PC-3 (cell line): ENCODE measurements at regions not wholly inside any gene's neighbourhood (a gene's known extent, or its start where the extent isn't known, plus 50 kb on each side); places are given as distances from the start of the nearest gene placed in this dataset.

Source experiments
- ATAC-seq: fragments of 200-7000 bp; cut with Tn5 transposase; 2 replicates; pipeline ENCODE4 v1.9.1; 2020; ENCODE audit warnings: mild to moderate bottlenecking, moderate library complexity
- BruUV-seq: library from RNA; stranded (reverse); fragments of 400-500 nt; replicated peaks from 2 replicates; lab custom pipeline; 2021; lab: Mats Ljungman, UMichigan
- CTCF ChIA-PET: fragments of 300-600 bp; sonication (Branson Sonifier 250); formaldehyde crosslinking; loops from one replicate; lab custom pipeline; 2022; ENCODE audit warnings: antibody characterized with exemption; lab: Charles Lee
- POLR2A ChIA-PET: fragments of 300-600 bp; sonication (Branson Sonifier 250); formaldehyde crosslinking; loops from one replicate; lab custom pipeline; 2022; ENCODE audit warnings: antibody characterized with exemption; ENCODE audit not compliant: unreplicated experiment; lab: Charles Lee
- DNase-seq: peaks from one replicate; pipeline ENCODE4 v3.0.0-alpha.2; 2015
- H2AFZ ChIP-seq: fragments of 300-600 bp; sonication (generic); 2 replicates; pipeline ENCODE4 v1.6.0; 2016; ENCODE audit warnings: antibody characterized with exemption, low read length
- H3F3A ChIP-seq: fragments of 300-600 bp; sonication (generic); one replicate; pipeline ENCODE4 v1.6.0; 2017; ENCODE audit warnings: antibody characterized with exemption, low read length, control low read depth, mild to moderate bottlenecking; ENCODE audit not compliant: unreplicated experiment
- H3K27ac ChIP-seq: fragments of 300-600 bp; sonication (generic); 2 replicates; pipeline ENCODE4 v1.5.1; 2016; ENCODE audit warnings: mild to moderate bottlenecking, low read length
- H3K27me3 ChIP-seq: fragments of 300-600 bp; sonication (generic); 2 replicates; pipeline ENCODE4 v1.6.1; 2016; ENCODE audit warnings: low read length, mixed read lengths
- H3K36me3 ChIP-seq: fragments of 300-600 bp; sonication (generic); 2 replicates; pipeline ENCODE4 v1.6.1; 2016; ENCODE audit warnings: low read depth, mixed run types, low read length, mixed read lengths
- H3K4me1 ChIP-seq: fragments of 300-600 bp; sonication (generic); 2 replicates; pipeline ENCODE4 v1.5.1; 2016; ENCODE audit warnings: low read length; ENCODE audit not compliant: insufficient read depth
- H3K4me2 ChIP-seq: fragments of 300-600 bp; sonication (generic); 2 replicates; pipeline ENCODE4 v1.6.0; 2016; ENCODE audit warnings: low read length
- H3K4me3 ChIP-seq: fragments of 300-600 bp; sonication (generic); 2 replicates; pipeline ENCODE4 v1.5.1; 2016; ENCODE audit warnings: mild to moderate bottlenecking, low read length, mixed read lengths
- H3K79me2 ChIP-seq: fragments of 300-600 bp; sonication (generic); 2 replicates; pipeline ENCODE4 v1.6.1; 2017; ENCODE audit warnings: low read length, mixed read lengths
- H3K9ac ChIP-seq: fragments of 300-600 bp; sonication (generic); 2 replicates; pipeline ENCODE4 v1.6.0; 2016; ENCODE audit warnings: mild to moderate bottlenecking, low read length
- H3K9me2 ChIP-seq: fragments of 300-600 bp; sonication (generic); replicated peaks from 2 replicates; pipeline ENCODE4 v1.6.1; 2016; ENCODE audit warnings: mixed run types, low read length, mixed read lengths
- H3K9me3 ChIP-seq: fragments of 300-600 bp; sonication (generic); 2 replicates; pipeline ENCODE4 v1.6.1; 2016; ENCODE audit warnings: low read length, mixed read lengths
- H4K20me1 ChIP-seq: fragments of 300-600 bp; sonication (generic); 2 replicates; pipeline ENCODE4 v1.6.1; 2016; ENCODE audit warnings: low read length, mixed read lengths
- EZH2 ChIP-seq: fragments of 300-600 bp; sonication (generic); IDR thresholded peaks from one replicate; pipeline ENCODE4 v1.6.1; 2017; ENCODE audit warnings: antibody characterized with exemption, mild to moderate bottlenecking, low read length; ENCODE audit not compliant: unreplicated experiment
- EZH2phosphoT487 ChIP-seq: fragments of 300-600 bp; sonication (generic); IDR thresholded peaks from 2 replicates; pipeline ENCODE4 v1.6.1; 2018; ENCODE audit warnings: mild to moderate bottlenecking, antibody characterized with exemption, low read length, borderline replicate concordance
- intact Hi-C: fragments of 100-400 bp; cut with micrococcal nuclease; formaldehyde crosslinking; loops from 2 replicates; pipeline ENCODE4 v1.9.0; 2023
- TF ChIP-seq, protein P1 (sequence below): fragments of 300-600 bp; sonication (generic); conservative IDR thresholded peaks from 2 replicates; pipeline ENCODE4 v1.5.1; 2017; ENCODE audit warnings: antibody characterized with exemption, low read depth, mild to moderate bottlenecking, low read length

DNA sequence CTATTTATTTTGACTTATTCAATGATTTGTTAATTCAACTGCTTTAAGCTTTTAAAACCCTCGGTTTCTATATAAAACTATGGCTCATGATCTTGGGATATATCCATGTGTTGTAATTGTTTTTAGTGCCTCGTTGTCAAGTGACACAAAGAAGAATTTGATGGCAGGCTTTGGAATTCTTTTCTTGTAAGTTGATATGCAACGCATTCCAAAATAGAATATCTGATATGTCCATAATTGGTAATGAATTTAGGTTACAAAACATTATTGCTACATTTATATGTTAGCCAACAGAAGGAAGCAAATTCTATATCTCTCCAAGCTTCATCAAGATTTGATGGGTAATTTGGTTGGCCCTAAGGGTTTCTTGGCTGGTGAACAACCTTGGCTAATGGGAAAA, 220.4 kb upstream of the RIMS1 start:
- Histone ChIP-seq H3K27me3 (no peaks in the 10 kb centered on the region), H2AFZ (no peak overlapping the region), H3K4me1 (no peaks in the 10 kb centered on the region), H3K36me3 (no peaks in the 10 kb centered on the region), H3K9me3 (no peaks in the 10 kb centered on the region), H3K79me2 (no peaks in the 10 kb centered on the region), H3K27ac (no peak overlapping the region), H3K9ac (no peak overlapping the region), H3K9me2 (no peaks in the 10 kb centered on the region), H3K4me2 (no peak overlapping the region), H4K20me1 (no peaks in the 10 kb centered on the region), H3F3A (no peaks in the 10 kb centered on the region), H3K4me3 (no peak overlapping the region)
- ChIA-PET CTCF (no interaction called here), POLR2A (no interaction called here)
- TF ChIP-seq EZH2 (no peak), EZH2phosphoT487 (no peak)
- TF ChIP-seq, protein P1, sequence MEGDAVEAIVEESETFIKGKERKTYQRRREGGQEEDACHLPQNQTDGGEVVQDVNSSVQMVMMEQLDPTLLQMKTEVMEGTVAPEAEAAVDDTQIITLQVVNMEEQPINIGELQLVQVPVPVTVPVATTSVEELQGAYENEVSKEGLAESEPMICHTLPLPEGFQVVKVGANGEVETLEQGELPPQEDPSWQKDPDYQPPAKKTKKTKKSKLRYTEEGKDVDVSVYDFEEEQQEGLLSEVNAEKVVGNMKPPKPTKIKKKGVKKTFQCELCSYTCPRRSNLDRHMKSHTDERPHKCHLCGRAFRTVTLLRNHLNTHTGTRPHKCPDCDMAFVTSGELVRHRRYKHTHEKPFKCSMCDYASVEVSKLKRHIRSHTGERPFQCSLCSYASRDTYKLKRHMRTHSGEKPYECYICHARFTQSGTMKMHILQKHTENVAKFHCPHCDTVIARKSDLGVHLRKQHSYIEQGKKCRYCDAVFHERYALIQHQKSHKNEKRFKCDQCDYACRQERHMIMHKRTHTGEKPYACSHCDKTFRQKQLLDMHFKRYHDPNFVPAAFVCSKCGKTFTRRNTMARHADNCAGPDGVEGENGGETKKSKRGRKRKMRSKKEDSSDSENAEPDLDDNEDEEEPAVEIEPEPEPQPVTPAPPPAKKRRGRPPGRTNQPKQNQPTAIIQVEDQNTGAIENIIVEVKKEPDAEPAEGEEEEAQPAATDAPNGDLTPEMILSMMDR = no peak
- BruUV-seq = no TSS peak
- intact Hi-C loops = no loop called here
- DNase-seq (no peak), ATAC-seq (no peak)

GRCh38 chr6:71672876-71673275, 213.5 kb upstream of the RIMS1 start:
- no peaks in the 10 kb centered on the region for H3F3A ChIP-seq
- H3K27me3 ChIP-seq = no peaks in the 10 kb centered on the region
- no peaks in the 10 kb centered on the region for H3K4me1 ChIP-seq
- H3K4me2 ChIP-seq = no peak overlapping the region
- H3K79me2 ChIP-seq = no peaks in the 10 kb centered on the region
- BruUV-seq = no TSS peak
- intact Hi-C loops = no loop called here
- H3K9me2 ChIP-seq = no peaks in the 10 kb centered on the region
- ChIA-PET CTCF (no interaction called here), POLR2A (no interaction called here)
- H3K27ac ChIP-seq = no peak overlapping the region
- TF ChIP-seq, protein P1 = no peak
- TF ChIP-seq EZH2phosphoT487 (no peak), EZH2 (no peak)
- H3K9ac ChIP-seq = no peak overlapping the region
- H3K36me3 ChIP-seq = no peaks in the 10 kb centered on the region
- H3K4me3 ChIP-seq = no peak overlapping the region
- no peak overlapping the region for H2AFZ ChIP-seq
- H4K20me1 ChIP-seq = no peaks in the 10 kb centered on the region
- ATAC-seq (no peak), DNase-seq (no peak)
- no peaks in the 10 kb centered on the region for H3K9me3 ChIP-seq

DNA sequence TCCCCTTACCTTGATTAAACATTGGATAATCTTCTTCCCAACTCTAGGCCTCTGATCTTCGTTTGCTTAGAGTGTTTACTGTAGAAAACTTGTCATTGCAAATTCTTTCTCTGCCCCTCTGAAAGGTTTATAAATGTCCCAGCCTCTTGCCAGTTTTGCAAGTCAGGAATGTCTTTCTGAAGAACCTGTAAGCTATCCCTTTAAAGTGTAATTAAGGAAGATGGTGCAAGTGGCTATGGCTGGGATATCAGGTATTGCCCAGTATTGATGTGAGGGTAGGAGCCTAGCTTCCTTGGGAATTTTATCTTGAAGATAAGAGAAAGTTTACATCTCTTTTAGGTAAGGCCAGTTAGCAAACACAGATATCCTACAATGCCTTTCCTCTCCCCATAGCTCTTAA, 211.0 kb upstream of the RIMS1 start:
- no peaks in the 10 kb centered on the region for H3K4me1 ChIP-seq
- ATAC-seq = no peak
- no TSS peak for BruUV-seq

More for the DNA sequence above, 211.0 kb upstream of the RIMS1 start:
- Histone ChIP-seq H3F3A (no peaks in the 10 kb centered on the region), H3K9ac (no peak overlapping the region), H3K27ac (no peak overlapping the region), H3K36me3 (no peaks in the 10 kb centered on the region), H3K27me3 (no peaks in the 10 kb centered on the region), H3K9me3 (no peaks in the 10 kb centered on the region), H3K4me3 (no peak overlapping the region), H4K20me1 (no peaks in the 10 kb centered on the region), H3K79me2 (no peaks in the 10 kb centered on the region), H3K9me2 (no peaks in the 10 kb centered on the region), H2AFZ (no peak overlapping the region), H3K4me2 (no peak overlapping the region)
- POLR2A ChIA-PET = no interaction called here
- no peak for TF ChIP-seq EZH2phosphoT487
- TF ChIP-seq, protein P1 = no peak
- no peak for TF ChIP-seq EZH2
- DNase-seq = no peak
- intact Hi-C loops = no loop called here
- CTCF ChIA-PET = no interaction called here
